GM12872 (cell line): ENCODE measurements at regions not wholly inside any gene's neighbourhood (a gene's known extent, or its start where the extent isn't known, plus 50 kb on each side); places are given as distances from the start of the nearest gene placed in this dataset.

Experiments used
- TF ChIP-seq, protein P1 (sequence below): IDR thresholded peaks from 3 replicates; pipeline ENCODE4 v1.5.1; 2011; ENCODE audit warnings: low read depth, mild to moderate bottlenecking, low read length, moderate library complexity; ENCODE audit not compliant: insufficient read depth

DNA sequence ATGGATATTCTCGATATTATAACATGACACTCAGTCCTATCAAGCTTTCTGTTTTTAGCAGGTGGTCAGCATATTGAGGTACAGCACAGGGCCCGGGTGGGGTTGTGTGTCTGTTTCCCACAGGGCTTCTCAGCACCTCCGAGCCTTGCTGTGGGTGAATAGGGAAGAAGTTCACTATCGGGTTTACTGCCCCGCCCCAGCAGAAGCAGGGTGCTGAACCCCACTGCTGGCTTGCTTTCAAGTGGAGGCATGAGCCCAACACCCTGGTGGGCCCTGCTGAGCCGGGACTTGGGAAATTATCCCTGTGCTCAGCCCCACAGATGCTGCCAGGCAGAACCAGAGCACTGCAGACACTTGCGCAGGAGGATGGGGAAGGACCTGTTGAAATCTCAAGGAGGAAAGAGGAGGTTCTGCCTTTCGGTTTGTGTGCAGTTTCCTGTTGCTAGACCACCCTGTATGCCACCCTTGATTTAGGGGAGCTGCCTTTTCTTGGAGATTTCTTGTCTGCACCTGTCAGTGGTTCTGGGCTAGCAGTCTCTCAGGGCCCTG, 270.3 kb upstream of the SALL3 start:
- TF ChIP-seq, protein P1, sequence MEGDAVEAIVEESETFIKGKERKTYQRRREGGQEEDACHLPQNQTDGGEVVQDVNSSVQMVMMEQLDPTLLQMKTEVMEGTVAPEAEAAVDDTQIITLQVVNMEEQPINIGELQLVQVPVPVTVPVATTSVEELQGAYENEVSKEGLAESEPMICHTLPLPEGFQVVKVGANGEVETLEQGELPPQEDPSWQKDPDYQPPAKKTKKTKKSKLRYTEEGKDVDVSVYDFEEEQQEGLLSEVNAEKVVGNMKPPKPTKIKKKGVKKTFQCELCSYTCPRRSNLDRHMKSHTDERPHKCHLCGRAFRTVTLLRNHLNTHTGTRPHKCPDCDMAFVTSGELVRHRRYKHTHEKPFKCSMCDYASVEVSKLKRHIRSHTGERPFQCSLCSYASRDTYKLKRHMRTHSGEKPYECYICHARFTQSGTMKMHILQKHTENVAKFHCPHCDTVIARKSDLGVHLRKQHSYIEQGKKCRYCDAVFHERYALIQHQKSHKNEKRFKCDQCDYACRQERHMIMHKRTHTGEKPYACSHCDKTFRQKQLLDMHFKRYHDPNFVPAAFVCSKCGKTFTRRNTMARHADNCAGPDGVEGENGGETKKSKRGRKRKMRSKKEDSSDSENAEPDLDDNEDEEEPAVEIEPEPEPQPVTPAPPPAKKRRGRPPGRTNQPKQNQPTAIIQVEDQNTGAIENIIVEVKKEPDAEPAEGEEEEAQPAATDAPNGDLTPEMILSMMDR = no peak

DNA sequence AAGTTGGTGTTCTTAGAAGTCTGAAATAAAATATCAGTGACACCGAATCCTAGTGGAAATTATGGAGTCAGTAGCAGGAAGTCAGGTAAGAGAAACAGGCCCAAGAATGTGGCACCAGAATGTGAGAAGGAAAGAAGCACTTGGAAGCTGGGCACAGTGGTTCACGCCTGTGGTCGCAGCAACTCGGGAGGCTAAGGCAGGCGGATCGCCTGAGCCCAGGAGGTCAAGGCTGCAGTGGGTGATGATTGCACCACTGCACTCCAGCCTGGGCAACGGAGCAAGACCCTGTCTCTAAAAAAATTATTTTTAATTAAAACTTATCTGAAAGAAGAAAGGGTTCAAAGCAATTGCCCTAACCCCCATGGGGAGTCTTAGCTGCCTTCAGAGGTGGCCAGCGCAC, 268.3 kb upstream of the SALL3 start:
- TF ChIP-seq, protein P1 = no peak

DNA sequence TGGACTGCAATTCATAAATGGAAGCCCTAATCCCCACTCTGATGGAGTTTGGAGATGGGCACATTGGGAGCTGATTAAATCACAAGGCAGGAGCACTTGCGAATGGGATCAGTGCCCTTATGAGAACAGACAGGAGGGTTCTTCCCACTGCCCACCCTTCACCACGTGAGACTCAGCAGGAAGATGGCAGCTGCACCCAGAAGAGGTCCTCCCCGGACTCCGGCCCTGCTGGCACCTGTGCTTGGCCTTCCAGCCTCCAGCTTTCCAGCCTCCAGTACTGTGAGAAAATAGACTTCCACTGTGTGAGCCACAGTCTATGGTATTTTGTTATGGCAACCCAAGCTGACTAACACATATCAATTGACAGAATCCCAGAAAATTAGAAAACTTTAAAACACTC, 267.6 kb upstream of the SALL3 start:
- TF ChIP-seq, protein P1 = no peak

DNA sequence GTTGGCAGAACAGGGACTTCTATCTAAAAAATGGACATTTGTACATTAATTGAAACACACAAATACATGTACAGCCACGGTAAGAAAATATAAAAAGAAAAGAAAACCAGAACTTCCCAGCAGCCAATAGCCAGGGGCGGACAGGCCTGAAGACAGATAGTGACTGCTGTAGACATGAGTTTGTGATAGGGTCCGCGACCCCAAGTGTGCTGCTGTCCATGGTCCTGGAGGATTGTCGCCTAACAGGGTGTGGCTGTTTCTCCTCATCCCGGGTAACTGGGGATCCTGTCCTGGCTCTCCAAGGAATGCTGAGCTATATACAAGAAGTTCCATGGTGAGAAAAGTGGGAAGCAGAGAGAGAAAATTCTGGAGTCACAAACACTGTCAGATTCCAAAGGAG, 266.5 kb upstream of the SALL3 start:
- TF ChIP-seq, protein P1 = no peak

DNA sequence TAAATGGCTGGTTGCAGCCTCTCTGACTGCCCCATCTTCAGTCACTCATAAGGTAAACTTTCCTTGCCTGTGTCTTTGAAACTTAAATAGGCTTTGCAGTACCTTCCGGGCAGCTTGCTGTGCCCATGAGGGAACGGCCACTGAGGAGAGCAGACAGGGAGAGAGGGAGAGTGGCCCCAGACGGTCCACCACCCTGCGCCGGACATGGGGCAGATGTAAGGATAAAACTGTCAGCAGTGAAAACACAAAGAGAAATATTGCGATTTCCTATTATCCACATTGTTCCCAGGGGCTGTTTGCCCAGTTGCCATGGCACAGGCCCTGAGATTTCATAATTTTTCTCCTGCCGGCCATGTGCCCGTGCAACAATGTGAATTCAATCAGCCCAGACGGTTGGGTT, 265.9 kb upstream of the SALL3 start:
- TF ChIP-seq, protein P1 = no peak

DNA sequence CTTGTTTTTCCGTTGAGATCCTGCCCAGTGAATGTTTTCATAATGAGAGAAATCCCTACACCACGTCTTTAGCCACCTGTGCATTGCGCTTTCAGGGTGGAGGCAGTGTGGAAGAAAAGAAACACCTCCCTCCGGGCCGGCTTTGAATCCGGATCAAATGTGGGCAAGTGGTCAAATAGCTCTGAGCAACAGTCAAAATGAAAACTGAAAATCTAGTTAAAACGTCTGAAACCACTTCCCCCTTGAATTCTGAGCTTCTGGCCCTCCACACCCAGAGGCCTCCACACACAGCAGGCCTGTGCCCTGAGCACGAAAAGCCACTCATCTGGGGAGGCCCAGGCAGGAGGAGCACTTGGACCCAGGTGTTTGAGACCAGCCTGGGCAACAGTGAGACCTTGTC, 263.6 kb upstream of the SALL3 start:
- TF ChIP-seq, protein P1 = no peak

DNA sequence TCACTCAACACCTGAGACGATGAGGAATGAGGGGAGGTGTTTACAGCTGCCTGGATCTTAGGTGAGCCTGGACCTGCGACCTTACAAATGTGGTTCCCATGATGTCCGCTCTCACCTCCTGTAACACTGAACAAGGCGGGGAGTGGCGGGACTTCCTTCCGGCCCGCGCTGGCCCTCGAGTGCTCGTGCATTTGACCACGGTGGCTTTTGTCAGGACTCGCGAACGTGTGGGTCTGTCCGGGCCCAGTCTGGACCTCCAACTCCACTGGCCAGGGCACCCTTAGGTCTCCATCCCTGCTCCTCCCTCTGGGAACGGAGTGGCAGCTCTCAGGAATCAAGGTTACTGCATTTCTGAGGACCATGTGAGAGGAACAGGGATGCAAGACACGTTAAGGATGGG, 263.0 kb upstream of the SALL3 start:
- TF ChIP-seq, protein P1 = no peak

DNA sequence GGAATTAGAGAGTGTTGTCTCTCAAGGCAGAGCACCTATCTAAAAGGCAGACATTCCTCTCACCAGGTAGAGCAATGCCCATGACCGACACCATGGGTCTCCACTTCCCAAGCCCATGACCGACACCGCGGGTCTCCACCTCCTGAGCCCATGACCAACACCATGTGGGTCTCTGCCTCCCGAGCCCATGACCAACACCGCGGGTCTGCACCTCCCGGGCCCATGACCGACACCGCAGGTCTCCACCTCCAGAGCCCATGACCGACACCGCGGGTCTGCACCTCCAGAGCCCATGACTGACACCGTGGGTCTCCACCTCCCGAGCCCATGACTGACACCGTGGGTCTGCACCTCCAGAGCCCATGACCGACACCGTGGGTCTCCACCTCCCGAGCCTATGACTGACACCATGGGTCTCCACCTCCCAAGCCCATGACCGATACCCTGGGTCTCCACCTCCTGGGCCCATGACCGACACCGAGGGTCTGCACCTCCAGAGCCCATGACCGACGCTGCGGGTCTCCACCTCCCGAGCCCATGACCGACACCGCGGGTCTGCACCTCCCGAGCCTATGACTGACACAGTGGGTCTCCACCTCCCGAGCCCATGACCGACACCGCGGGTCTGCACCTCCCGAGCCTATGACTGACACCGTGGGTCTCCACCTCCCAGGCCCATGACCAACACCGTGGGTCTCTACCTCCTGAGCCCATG, 262.4 kb upstream of the SALL3 start:
- TF ChIP-seq, protein P1 = no peak
